Keratinocyte (primary cell): ENCODE measurements at regions not wholly inside any gene's neighbourhood (a gene's known extent, or its start where the extent isn't known, plus 50 kb on each side); places are given as distances from the start of the nearest gene placed in this dataset.

ENCODE experiments used
- DNase-seq: peaks from one replicate; pipeline ENCODE4 v3.0.0-alpha.2; 2011; ENCODE audit warnings: low read depth, missing footprints, low spot score
- FAIRE-seq: peaks from 2 replicates; lab custom pipeline; 2011; peaks lifted over from hg19 to GRCh38; lab: Jason Lieb, UNC
- H2AFZ ChIP-seq: 2 replicates; pipeline ENCODE4 v1.6.0; 2012; ENCODE audit warnings: low read length, control low read depth, inconsistent platforms; ENCODE audit not compliant: control insufficient read depth
- H3K27ac ChIP-seq: 2 replicates; pipeline ENCODE4 v1.5.1; 2011; ENCODE audit warnings: low read length; ENCODE audit not compliant: control insufficient read depth, insufficient read depth
- H3K27me3 ChIP-seq: 3 replicates; pipeline ENCODE4 v1.6.0; 2011; ENCODE audit warnings: low read length; ENCODE audit not compliant: control insufficient read depth, insufficient read depth; ENCODE audit errors: extremely low read depth
- H3K36me3 ChIP-seq, 2 experiments: 2 replicates in 1 of 2; 3 replicates in 1 of 2; pipeline ENCODE4 v1.5.1; 2011; ENCODE audit warnings: low read length in 2 of 2, mild to moderate bottlenecking in 1 of 2; ENCODE audit not compliant: control insufficient read depth in 2 of 2, insufficient read depth in 2 of 2; ENCODE audit errors: extremely low read depth in 1 of 2
- H3K4me1 ChIP-seq: 3 replicates; pipeline ENCODE4 v1.5.1; 2011; ENCODE audit warnings: low read length; ENCODE audit not compliant: control insufficient read depth, insufficient read depth; ENCODE audit errors: extremely low read depth
- H3K4me2 ChIP-seq: 3 replicates; pipeline ENCODE4 v1.6.0; 2011; ENCODE audit warnings: low read depth, low read length; ENCODE audit not compliant: control insufficient read depth, insufficient read depth; ENCODE audit errors: extremely low read depth
- H3K4me3 ChIP-seq, 3 experiments: fragments of 200-600 bp in 1 of 3; sonication (generic) in 1 of 3; 2 replicates in 2 of 3; 3 replicates in 1 of 3; pipeline ENCODE4 v1.5.1; 2011 to 2016; ENCODE audit warnings: low read length in 3 of 3, mild to moderate bottlenecking in 3 of 3, control low read depth in 2 of 3, inconsistent platforms in 1 of 3, low read depth in 1 of 3, mixed read lengths in 1 of 3, mixed run types in 1 of 3, moderate library complexity in 1 of 3; ENCODE audit not compliant: control insufficient read depth in 2 of 3, insufficient read depth in 2 of 3; ENCODE audit errors: extremely low read depth in 1 of 3
- H3K79me2 ChIP-seq: 2 replicates; pipeline ENCODE4 v1.6.0; 2012; ENCODE audit warnings: low read length; ENCODE audit not compliant: control insufficient read depth, insufficient read depth
- H3K9ac ChIP-seq: 3 replicates; pipeline ENCODE4 v1.6.0; 2011; ENCODE audit warnings: low read length; ENCODE audit not compliant: control insufficient read depth, insufficient read depth; ENCODE audit errors: extremely low read depth
- H3K9me1 ChIP-seq: 3 replicates; pipeline ENCODE4 v1.6.0; 2011; ENCODE audit warnings: low read length; ENCODE audit not compliant: control insufficient read depth, insufficient read depth; ENCODE audit errors: extremely low read depth
- H3K9me3 ChIP-seq: 2 replicates; pipeline ENCODE4 v1.5.1; 2012; ENCODE audit warnings: low read depth, low read length; ENCODE audit not compliant: control insufficient read depth
- H4K20me1 ChIP-seq: 3 replicates; pipeline ENCODE4 v1.6.0; 2011; ENCODE audit warnings: low read length; ENCODE audit not compliant: control insufficient read depth, insufficient read depth; ENCODE audit errors: extremely low read depth
- EZH2 ChIP-seq: IDR thresholded peaks from one replicate; pipeline ENCODE4 v1.6.1; 2012; ENCODE audit warnings: inconsistent platforms, mild to moderate bottlenecking, low read length, moderate library complexity
- dilution Hi-C: fragments of 300-500 bp; cut with MboI; formaldehyde crosslinking; loops from one replicate; pipeline ENCODE4 v1.7.0; 2020; ENCODE audit warnings: low sequenced_read_pairs; ENCODE audit not compliant: extremely low pct_ligation_motif_present
- TF ChIP-seq, protein P1 (sequence below), 3 experiments: IDR thresholded peaks in 1 of 3; conservative IDR thresholded peaks in 1 of 3; optimal IDR thresholded peaks in 1 of 3; 2 replicates in 2 of 3; 3 replicates in 1 of 3; pipeline versions ENCODE3 to v1.5.1; 2011; ENCODE audit warnings: low read length in 3 of 3, mild to moderate bottlenecking in 3 of 3, moderate library complexity in 2 of 3, control low read depth in 1 of 3, inconsistent platforms in 1 of 3; ENCODE audit not compliant: insufficient read depth in 2 of 3; ENCODE audit errors: extremely low read depth in 1 of 3

DNA sequence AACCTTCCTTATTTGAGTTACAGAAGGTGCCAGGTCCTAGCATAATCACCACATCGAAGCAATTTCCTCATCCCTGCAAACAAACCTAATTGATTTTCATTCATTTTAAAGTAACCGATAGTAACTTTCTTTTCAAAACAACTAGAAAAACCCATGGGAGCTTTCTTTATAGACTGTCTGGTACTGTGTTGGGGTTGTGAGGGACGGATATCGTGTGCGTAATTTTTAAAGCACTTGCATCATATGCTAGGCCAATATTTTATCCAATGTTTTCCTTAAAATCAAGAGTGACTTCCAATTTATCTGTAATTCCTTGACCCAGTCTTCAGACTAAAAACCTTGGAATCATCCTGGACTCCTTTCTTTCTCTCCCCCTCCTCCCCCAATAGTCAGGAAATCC lies 271.5 kb upstream of the SESN3 start:
- H3K9me1 ChIP-seq = no peaks in the 10 kb centered on the region

DNA sequence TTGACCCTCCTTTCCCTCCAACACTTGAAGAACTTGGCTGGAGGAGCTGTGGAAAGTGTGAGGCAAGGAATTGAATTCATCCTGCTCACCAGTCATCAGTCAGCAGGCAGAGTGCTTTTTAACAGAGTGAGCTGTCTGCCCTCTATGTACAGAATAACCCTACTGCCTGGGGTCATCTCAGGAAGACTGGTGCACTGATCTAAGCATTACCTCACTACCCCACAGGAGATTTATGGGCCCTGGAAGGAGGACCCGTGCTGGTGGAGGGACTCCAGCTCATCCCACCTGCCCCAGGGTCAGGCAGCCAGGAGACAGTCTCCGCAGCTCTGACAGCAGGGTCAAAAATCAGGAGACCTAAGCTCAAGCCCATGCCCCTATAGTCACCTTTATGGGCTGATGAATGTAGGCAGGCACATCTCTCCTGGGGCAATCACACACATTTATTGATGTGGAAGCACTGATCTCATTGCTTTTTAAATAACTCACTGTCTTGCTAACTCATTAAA lies 270.8 kb upstream of the SESN3 start:
- H3K9me1 ChIP-seq = no peaks in the 10 kb centered on the region
- TF ChIP-seq, protein P1, sequence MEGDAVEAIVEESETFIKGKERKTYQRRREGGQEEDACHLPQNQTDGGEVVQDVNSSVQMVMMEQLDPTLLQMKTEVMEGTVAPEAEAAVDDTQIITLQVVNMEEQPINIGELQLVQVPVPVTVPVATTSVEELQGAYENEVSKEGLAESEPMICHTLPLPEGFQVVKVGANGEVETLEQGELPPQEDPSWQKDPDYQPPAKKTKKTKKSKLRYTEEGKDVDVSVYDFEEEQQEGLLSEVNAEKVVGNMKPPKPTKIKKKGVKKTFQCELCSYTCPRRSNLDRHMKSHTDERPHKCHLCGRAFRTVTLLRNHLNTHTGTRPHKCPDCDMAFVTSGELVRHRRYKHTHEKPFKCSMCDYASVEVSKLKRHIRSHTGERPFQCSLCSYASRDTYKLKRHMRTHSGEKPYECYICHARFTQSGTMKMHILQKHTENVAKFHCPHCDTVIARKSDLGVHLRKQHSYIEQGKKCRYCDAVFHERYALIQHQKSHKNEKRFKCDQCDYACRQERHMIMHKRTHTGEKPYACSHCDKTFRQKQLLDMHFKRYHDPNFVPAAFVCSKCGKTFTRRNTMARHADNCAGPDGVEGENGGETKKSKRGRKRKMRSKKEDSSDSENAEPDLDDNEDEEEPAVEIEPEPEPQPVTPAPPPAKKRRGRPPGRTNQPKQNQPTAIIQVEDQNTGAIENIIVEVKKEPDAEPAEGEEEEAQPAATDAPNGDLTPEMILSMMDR (optimal IDR thresholded peaks at IDR 0.05 in 1 of 3, IDR thresholded peaks at IDR 0.05 in 1 of 3, conservative IDR thresholded peaks at IDR 0.05 in 1 of 3; ENCODE audit: extremely low read depth in 1 of 3, insufficient read depth in 2 of 3, low read length in 3 of 3) = no peak
- TF ChIP-seq EZH2 = no peak
- DNase-seq (no peak), FAIRE-seq (peak; percentile 55)
- peaks cover 27% of the 10 kb centered on the region for H3K4me1 ChIP-seq
- H3K9ac ChIP-seq = no peak overlapping the region
- H4K20me1 ChIP-seq = no peaks in the 10 kb centered on the region
- H3K36me3 ChIP-seq = no peaks in the 10 kb centered on the region
- H3K9me3 ChIP-seq = no peaks in the 10 kb centered on the region
- no peaks in the 10 kb centered on the region for H3K79me2 ChIP-seq
- no peak overlapping the region for H3K27ac ChIP-seq
- dilution Hi-C loops = no loop called here
- no peak overlapping the region for H2AFZ ChIP-seq
- H3K27me3 ChIP-seq = no peaks in the 10 kb centered on the region
- H3K4me3 ChIP-seq = no peak overlapping the region
- no peak overlapping the region for H3K4me2 ChIP-seq

More for the DNA sequence above, 271.5 kb upstream of the SESN3 start:
- TF ChIP-seq EZH2 = no peak
- TF ChIP-seq, protein P1 (optimal IDR thresholded peaks at IDR 0.05 in 1 of 3, IDR thresholded peaks at IDR 0.05 in 1 of 3, conservative IDR thresholded peaks at IDR 0.05 in 1 of 3; ENCODE audit: extremely low read depth in 1 of 3, insufficient read depth in 2 of 3, low read length in 3 of 3) = no peak
- no peak for DNase-seq
- no peak for FAIRE-seq
- no peak overlapping the region for H3K4me2 ChIP-seq
- dilution Hi-C loops = no loop called here
- H3K4me1 ChIP-seq = peaks cover 33% of the 10 kb centered on the region
- no peak overlapping the region for H3K27ac ChIP-seq
- H4K20me1 ChIP-seq = no peaks in the 10 kb centered on the region
- no peaks in the 10 kb centered on the region for H3K27me3 ChIP-seq
- H3K9ac ChIP-seq = no peak overlapping the region
- no peak overlapping the region for H2AFZ ChIP-seq
- no peak overlapping the region for H3K4me3 ChIP-seq
- no peaks in the 10 kb centered on the region for H3K36me3 ChIP-seq
- no peaks in the 10 kb centered on the region for H3K9me3 ChIP-seq
- H3K79me2 ChIP-seq = no peaks in the 10 kb centered on the region
